Mesenchymal stem cell (in vitro differentiated cells and primary cell): ENCODE measurements at regions not wholly inside any gene's neighbourhood (a gene's known extent, or its start where the extent isn't known, plus 50 kb on each side); places are given as distances from the start of the nearest gene placed in this dataset.

Experiments
- DNase-seq: peaks from one replicate; pipeline ENCODE4 v3.0.0-alpha.2; 2013
- H2AFZ ChIP-seq: one replicate; pipeline ENCODE4 v1.6.1; 2013; ENCODE audit warnings: low read depth, mild to moderate bottlenecking, control low read depth, inconsistent platforms, low read length, moderate library complexity
- H2AK5ac ChIP-seq: 2 replicates; pipeline ENCODE4 v1.6.1; 2013; ENCODE audit warnings: low read length, moderate library complexity, mild to moderate bottlenecking, inconsistent platforms; ENCODE audit not compliant: severe bottlenecking
- H2BK120ac ChIP-seq: one replicate; pipeline ENCODE4 v1.6.1; 2013; ENCODE audit warnings: low read depth, mild to moderate bottlenecking, inconsistent platforms, low read length, moderate library complexity
- H2BK12ac ChIP-seq, 2 experiments: one replicate each; pipeline ENCODE4 v1.6.1; 2013; ENCODE audit warnings: inconsistent platforms in 2 of 2, low read length in 2 of 2, mild to moderate bottlenecking in 2 of 2, moderate library complexity in 2 of 2, control low read depth in 1 of 2
- H2BK15ac ChIP-seq: one replicate; pipeline ENCODE4 v1.6.1; 2013; ENCODE audit warnings: mild to moderate bottlenecking, low read depth, inconsistent platforms; ENCODE audit not compliant: poor library complexity, severe bottlenecking
- H2BK5ac ChIP-seq: 2 replicates; pipeline ENCODE4 v1.6.1; 2013; ENCODE audit warnings: low read depth, mild to moderate bottlenecking, low read length, control low read depth, inconsistent platforms; ENCODE audit not compliant: poor library complexity, severe bottlenecking
- H3K14ac ChIP-seq, 2 experiments: one replicate each; pipeline ENCODE4 v1.6.1; 2013; ENCODE audit warnings: inconsistent platforms in 2 of 2, low read length in 2 of 2, control low read depth in 1 of 2, mild to moderate bottlenecking in 1 of 2, moderate library complexity in 1 of 2
- H3K18ac ChIP-seq, 2 experiments: one replicate each; pipeline ENCODE4 v1.6.1; 2013; ENCODE audit warnings: inconsistent platforms in 2 of 2, low read length in 2 of 2, control low read depth in 1 of 2, low read depth in 1 of 2, mild to moderate bottlenecking in 1 of 2
- H3K23ac ChIP-seq, 2 experiments: one replicate each; pipeline ENCODE4 v1.6.1; 2013; ENCODE audit warnings: inconsistent platforms in 2 of 2, low read length in 2 of 2, mild to moderate bottlenecking in 2 of 2, moderate library complexity in 2 of 2, control low read depth in 1 of 2
- H3K27ac ChIP-seq: 2 replicates; pipeline ENCODE4 v1.5.1; 2013; ENCODE audit warnings: mild to moderate bottlenecking, moderate library complexity, low read length, control low read depth, inconsistent platforms; ENCODE audit not compliant: poor library complexity, severe bottlenecking
- H3K27me3 ChIP-seq, 2 experiments: 2 replicates each; pipeline versions ENCODE4 v1.6.1 to v1.7.0; 2013; ENCODE audit warnings: low read length in 2 of 2, mild to moderate bottlenecking in 2 of 2, moderate library complexity in 2 of 2, control low read depth in 1 of 2, inconsistent platforms in 1 of 2; ENCODE audit not compliant: control insufficient read depth in 1 of 2, insufficient read depth in 1 of 2
- H3K36me3 ChIP-seq, 2 experiments: 2 replicates each; pipeline versions ENCODE4 v1.6.1 to v1.7.0; 2013; ENCODE audit warnings: low read length in 2 of 2, control low read depth in 1 of 2, inconsistent platforms in 1 of 2, low read depth in 1 of 2, mild to moderate bottlenecking in 1 of 2; ENCODE audit not compliant: insufficient read depth in 2 of 2, control insufficient read depth in 1 of 2
- H3K4ac ChIP-seq, 2 experiments: one replicate each; pipeline ENCODE4 v1.6.1; 2013; ENCODE audit warnings: inconsistent platforms in 2 of 2, low read length in 2 of 2, mild to moderate bottlenecking in 2 of 2, moderate library complexity in 2 of 2, control low read depth in 1 of 2, low read depth in 1 of 2
- H3K4me1 ChIP-seq: 2 replicates; pipeline ENCODE4 v1.6.1; 2013; ENCODE audit warnings: low read depth, low read length, control low read depth; ENCODE audit not compliant: control insufficient read depth, insufficient read depth
- H3K4me2 ChIP-seq: 2 replicates; pipeline ENCODE4 v1.6.1; 2013; ENCODE audit warnings: low read length, mild to moderate bottlenecking, inconsistent platforms; ENCODE audit not compliant: poor library complexity, severe bottlenecking
- H3K4me3 ChIP-seq, 2 experiments: 2 replicates each; pipeline versions ENCODE4 v1.5.1 to v1.7.0; 2013; ENCODE audit warnings: low read length in 2 of 2, mild to moderate bottlenecking in 2 of 2, control low read depth in 1 of 2, low read depth in 1 of 2; ENCODE audit not compliant: insufficient read depth in 1 of 2
- H3K79me1 ChIP-seq: replicated peaks from 2 replicates; pipeline ENCODE4 v1.6.1; 2013; ENCODE audit warnings: mild to moderate bottlenecking, control low read depth, low read length, inconsistent platforms; ENCODE audit not compliant: poor library complexity, severe bottlenecking
- H3K9ac ChIP-seq: 2 replicates; pipeline ENCODE4 v1.7.0; 2013; ENCODE audit warnings: mild to moderate bottlenecking, low read length, moderate library complexity
- H3K9me3 ChIP-seq: 2 replicates; pipeline ENCODE4 v1.7.0; 2013; ENCODE audit warnings: mild to moderate bottlenecking, low read length; ENCODE audit not compliant: control insufficient read depth
- H4K8ac ChIP-seq: one replicate; pipeline ENCODE4 v1.6.1; 2013; ENCODE audit warnings: inconsistent platforms, mild to moderate bottlenecking, low read length, moderate library complexity
- H4K91ac ChIP-seq: one replicate; pipeline ENCODE4 v1.6.1; 2013; ENCODE audit warnings: mild to moderate bottlenecking, low read length, inconsistent platforms
- WGBS: methylation state at CpG from one replicate; pipeline ENCODE4 v1.1.7; 2013; ENCODE audit warnings: mixed read lengths; 5-methylcytosine and 5-hydroxymethylcytosine counted together

- H3K9ac ChIP-seq: no peak overlapping the region
- no peak overlapping the region for H4K8ac ChIP-seq
- no peak overlapping the region for H2BK120ac ChIP-seq
- H3K4me3 ChIP-seq: no peak overlapping the region
- H3K23ac ChIP-seq: no peak overlapping the region
- H2BK5ac ChIP-seq: no peak overlapping the region
- no peak overlapping the region for H3K4me2 ChIP-seq
- no peak overlapping the region for H4K91ac ChIP-seq
- 39% methylated on average over 4 of the region's 4 CpGs for WGBS
- no peak overlapping the region for H3K18ac ChIP-seq
- H2AK5ac ChIP-seq: no peak overlapping the region
- no peak overlapping the region for H2BK12ac ChIP-seq
- no peaks in the 10 kb centered on the region for H3K9me3 ChIP-seq
- no peaks in the 10 kb centered on the region for H3K27me3 ChIP-seq
- H3K36me3 ChIP-seq: no peaks in the 10 kb centered on the region
- no peak for DNase-seq
- no peak overlapping the region for H3K4ac ChIP-seq
- no peak overlapping the region for H3K14ac ChIP-seq
- H3K27ac ChIP-seq: no peak overlapping the region
- H3K79me1 ChIP-seq: no peaks in the 10 kb centered on the region
- H3K4me1 ChIP-seq: no peaks in the 10 kb centered on the region
- no peak overlapping the region for H2AFZ ChIP-seq
- H2BK15ac ChIP-seq: no peak overlapping the region
Observed at GRCh38 chr7:86149024-86149665, 494.6 kb upstream of the GRM3 start.

DNA sequence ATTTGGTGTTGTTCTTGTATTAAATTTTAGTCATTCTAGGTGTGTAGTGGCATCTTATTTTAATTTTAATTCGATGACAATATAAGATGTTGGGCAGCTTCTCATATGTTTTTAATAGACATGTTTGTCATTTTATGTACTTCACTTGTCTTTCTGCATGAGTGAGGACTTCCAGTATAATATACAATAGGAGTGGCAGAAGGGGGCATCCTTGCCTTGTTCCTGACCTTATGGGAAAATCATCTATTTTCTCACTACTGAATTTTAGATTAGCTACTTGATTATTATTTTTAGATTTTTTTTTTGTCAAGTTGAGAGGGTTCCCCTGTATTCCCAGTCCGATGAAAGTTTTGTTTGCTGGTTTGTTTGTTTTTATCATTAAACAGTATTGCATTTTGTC is 495.2 kb upstream of the GRM3 start:
- H3K27ac ChIP-seq: no peak overlapping the region
- no peak overlapping the region for H2AK5ac ChIP-seq
- H4K8ac ChIP-seq: no peak overlapping the region
- WGBS: no CpG with 5 or more reads among the region's 2 CpGs
- H2BK120ac ChIP-seq: no peak overlapping the region
- no peak overlapping the region for H3K4ac ChIP-seq
- H4K91ac ChIP-seq: no peak overlapping the region
- H3K36me3 ChIP-seq: no peaks in the 10 kb centered on the region
- no peak overlapping the region for H2AFZ ChIP-seq
- H3K79me1 ChIP-seq: no peaks in the 10 kb centered on the region
- no peaks in the 10 kb centered on the region for H3K27me3 ChIP-seq
- H2BK12ac ChIP-seq: no peak overlapping the region
- H3K23ac ChIP-seq: no peak overlapping the region
- H3K9me3 ChIP-seq: no peaks in the 10 kb centered on the region
- no peak overlapping the region for H3K4me2 ChIP-seq
- no peak for DNase-seq
- H3K4me3 ChIP-seq: no peak overlapping the region
- H3K9ac ChIP-seq: no peak overlapping the region
- H3K4me1 ChIP-seq: no peaks in the 10 kb centered on the region
- no peak overlapping the region for H2BK15ac ChIP-seq
- no peak overlapping the region for H3K14ac ChIP-seq
- H3K18ac ChIP-seq: no peak overlapping the region
- no peak overlapping the region for H2BK5ac ChIP-seq

- Histone ChIP-seq H2AFZ (no peak overlapping the region), H2BK5ac (no peak overlapping the region), H3K4ac (no peak overlapping the region), H3K27ac (no peak overlapping the region), H2BK15ac (no peak overlapping the region), H3K9ac (no peak overlapping the region), H4K8ac (no peak overlapping the region), H2BK12ac (no peak overlapping the region), H3K79me1 (no peaks in the 10 kb centered on the region), H4K91ac (no peak overlapping the region), H2BK120ac (no peak overlapping the region), H3K4me3 (no peak overlapping the region), H3K9me3 (peaks cover 13% of the 10 kb centered on the region), H3K36me3 (no peaks in the 10 kb centered on the region), H3K27me3 (no peaks in the 10 kb centered on the region), H3K23ac (no peak overlapping the region), H3K18ac (no peak overlapping the region), H2AK5ac (no peak overlapping the region), H3K4me1 (no peaks in the 10 kb centered on the region), H3K4me2 (no peak overlapping the region), H3K14ac (no peak overlapping the region)
- no peak for DNase-seq
Observed at GRCh38 chr7:86137343-86137742, 506.4 kb upstream of the GRM3 start.

- Histone ChIP-seq H2BK5ac (no peak overlapping the region), H4K8ac (no peak overlapping the region), H3K79me1 (no peaks in the 10 kb centered on the region), H3K9me3 (peaks cover 18% of the 10 kb centered on the region), H4K91ac (no peak overlapping the region), H2BK15ac (no peak overlapping the region), H2BK120ac (no peak overlapping the region), H3K4me3 (no peak overlapping the region), H3K36me3 (no peaks in the 10 kb centered on the region), H2AFZ (no peak overlapping the region), H2BK12ac (no peak overlapping the region), H3K23ac (no peak overlapping the region), H3K14ac (no peak overlapping the region), H3K27me3 (no peaks in the 10 kb centered on the region), H3K18ac (no peak overlapping the region), H3K4me1 (no peaks in the 10 kb centered on the region), H3K4ac (no peak overlapping the region), H2AK5ac (no peak overlapping the region), H3K9ac (no peak overlapping the region), H3K4me2 (no peak overlapping the region), H3K27ac (no peak overlapping the region)
- 87% methylated on average over 10 of the region's 10 CpGs for WGBS
- DNase-seq: no peak
Observed at GRCh38 chr7:86130268-86130667, 513.4 kb upstream of the GRM3 start.
